GM19351 (cell line): ENCODE measurements at regions not wholly inside any gene's neighbourhood (a gene's known extent, or its start where the extent isn't known, plus 50 kb on each side); places are given as distances from the start of the nearest gene placed in this dataset.

Experiments
- ATAC-seq: cut with Tn5 transposase; IDR thresholded peaks from one replicate; pipeline ENCODE4 v1.9.1; 2021; ENCODE audit warnings: mild to moderate bottlenecking, moderate library complexity; ENCODE audit not compliant: unreplicated experiment

DNA sequence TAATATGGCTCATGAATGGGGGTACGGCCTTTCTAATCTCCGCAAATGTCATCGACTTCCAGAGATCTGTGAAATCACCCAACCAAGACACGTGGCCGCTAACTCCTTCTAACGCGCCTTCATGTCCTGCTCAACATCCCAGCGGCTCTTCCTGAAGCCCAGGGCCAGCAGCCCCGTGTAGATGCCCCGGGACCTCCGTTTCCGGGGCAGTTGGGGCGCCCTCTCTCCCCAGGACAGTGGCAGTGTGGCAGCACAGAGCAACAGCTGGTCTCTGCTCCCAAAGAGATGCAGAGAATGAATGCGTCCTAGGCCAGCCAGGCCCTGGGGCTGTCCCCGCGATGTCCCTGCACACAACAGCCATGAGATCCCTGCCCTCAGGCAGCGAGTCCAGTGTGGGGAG is 153.5 kb downstream of the RBFOX3 start:
- no peak for ATAC-seq

DNA sequence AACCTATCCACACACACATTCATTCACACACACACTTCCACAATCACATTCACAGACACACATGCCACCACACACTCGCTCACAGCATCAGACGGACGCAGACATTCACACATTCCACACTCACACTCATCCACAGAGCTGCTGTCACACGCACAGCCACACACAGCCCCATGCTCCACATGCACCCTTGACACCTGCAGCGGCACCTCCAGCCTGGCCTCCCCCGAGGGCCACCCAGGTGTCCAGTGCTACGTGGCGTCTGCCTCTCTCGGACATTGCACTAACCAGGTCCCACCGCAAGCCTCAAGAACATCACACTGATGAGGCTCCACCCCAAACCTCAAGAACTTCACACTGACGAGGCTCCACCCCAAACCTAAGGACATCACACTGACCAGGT is 155.2 kb downstream of the RBFOX3 start:
- ATAC-seq = no peak

DNA sequence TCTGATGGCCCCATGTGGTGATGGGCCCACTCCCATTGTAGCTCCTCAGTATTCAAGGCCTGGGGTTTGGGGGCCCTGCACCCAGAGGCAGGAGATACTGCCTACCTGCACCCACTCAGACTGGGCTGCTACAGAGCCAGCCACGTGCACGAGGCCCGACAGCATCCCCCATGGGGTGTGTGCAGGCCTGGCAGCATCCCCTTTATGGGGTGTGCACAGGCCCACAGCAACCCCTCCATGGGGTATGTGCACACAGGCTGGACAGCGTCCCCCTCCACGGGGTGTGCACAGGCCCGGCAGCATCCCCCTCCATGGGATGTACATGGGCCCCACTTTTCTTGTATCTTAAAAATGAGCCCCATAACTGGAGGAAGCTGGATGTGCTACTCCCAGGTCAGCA is 156.0 kb downstream of the RBFOX3 start:
- ATAC-seq = no peak

DNA sequence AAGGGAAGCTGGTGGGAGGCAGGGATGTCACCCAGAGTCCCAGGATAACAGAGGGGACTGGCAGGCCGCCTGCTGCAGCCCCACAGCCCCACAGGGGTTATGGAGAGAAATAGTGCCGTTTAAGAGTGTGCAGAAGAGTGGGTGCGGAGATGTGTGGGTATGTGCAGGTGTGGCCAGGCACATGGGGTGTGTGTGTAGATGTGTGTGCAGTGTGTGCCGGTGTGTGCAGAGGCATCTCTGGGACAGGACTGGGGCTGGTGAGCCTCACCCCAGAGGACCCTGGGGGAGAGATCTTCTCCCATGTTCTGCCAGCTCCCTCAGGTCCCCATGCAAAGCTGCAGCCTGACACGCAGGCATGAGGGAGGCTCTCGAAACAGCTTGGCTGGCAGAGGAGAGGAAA is 157.4 kb downstream of the RBFOX3 start:
- no peak for ATAC-seq

DNA sequence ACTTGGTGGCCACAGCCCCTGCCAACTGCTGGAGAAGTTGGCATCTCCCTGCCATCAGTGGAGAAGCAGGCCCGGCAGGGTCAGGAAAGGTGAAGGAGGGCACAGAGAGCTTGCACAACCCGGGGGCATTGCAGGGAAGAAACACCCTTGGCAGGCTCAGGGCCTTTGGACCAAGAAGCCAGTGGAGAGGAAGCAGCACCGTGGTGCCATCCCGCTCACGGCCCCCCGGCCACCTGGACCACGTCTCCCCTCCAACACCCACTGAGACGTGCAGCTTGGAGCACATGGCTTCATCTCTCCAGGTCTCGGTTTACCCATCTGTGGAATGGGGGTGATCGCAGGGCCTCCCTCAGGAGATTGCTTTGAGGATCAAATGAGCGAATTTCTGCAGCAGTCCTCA is 158.1 kb downstream of the RBFOX3 start:
- ATAC-seq = no peak

DNA sequence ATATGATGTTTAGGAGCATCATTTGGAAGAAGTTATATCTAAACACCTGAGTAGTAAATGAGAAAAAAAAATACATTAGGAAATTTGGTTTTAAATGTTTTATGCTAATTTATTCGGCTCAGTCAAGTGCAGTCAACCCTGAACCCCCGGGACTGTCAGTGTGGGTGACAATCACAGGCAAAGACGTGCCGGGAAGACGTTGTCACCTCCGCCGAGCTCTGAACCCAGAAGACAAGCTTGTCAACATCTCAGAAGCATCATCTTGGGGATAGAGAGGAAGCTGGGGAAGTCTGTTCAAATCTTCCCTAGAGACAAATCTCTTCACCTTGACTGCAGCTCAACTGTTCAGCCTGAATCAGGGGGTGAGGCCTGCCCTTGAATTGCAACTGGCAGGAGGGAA is 159.7 kb downstream of the RBFOX3 start:
- no peak for ATAC-seq

DNA sequence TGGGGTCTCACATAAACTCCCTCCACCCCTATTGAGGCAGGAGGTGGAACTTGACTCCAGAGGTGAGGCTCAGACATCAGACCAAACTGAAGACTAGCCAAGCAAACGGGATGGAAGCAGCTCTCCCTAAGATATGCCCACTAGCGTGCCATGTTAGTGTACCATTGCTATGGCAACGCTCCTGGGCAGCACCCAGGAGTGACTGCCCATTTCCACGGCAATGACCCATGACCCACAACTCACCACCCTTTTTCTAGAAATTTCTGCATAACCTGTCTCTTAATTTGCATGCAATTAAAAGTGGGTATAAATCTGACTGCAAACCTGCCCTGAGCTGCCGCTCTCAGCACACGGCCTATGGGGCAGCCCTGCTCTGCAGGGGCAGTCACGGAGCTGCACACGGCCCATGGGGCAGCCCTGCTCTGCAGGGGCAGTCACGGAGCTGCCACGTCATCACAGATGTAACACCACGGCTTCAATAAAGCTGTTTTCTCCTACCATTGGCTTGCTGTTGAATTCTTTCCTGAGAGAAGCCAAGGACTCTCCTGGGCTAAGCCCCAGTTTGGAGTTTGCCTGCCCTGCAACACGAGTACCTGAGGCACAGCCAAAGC is 164.3 kb downstream of the RBFOX3 start:
- ATAC-seq = no peak

DNA sequence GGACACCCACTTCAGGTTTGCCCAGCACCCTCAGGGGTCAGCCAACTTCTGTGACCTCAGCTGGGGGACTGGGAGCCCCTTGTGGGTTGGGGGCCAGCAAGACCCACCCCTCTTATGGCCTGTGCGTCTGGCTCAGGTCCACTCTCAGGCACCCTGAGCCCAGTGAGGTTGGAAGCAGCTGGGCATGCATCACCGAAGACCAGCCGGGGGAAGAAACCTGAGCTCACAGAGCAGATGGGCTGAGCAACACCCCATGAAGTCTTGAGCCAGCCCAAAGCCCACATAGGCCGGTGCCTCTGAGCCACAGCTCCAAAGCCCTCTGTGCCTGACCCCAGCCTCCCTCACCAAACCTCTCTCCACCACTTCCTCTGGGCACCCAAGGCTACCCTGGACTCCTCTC is 166.7 kb downstream of the RBFOX3 start:
- ATAC-seq = no peak

DNA sequence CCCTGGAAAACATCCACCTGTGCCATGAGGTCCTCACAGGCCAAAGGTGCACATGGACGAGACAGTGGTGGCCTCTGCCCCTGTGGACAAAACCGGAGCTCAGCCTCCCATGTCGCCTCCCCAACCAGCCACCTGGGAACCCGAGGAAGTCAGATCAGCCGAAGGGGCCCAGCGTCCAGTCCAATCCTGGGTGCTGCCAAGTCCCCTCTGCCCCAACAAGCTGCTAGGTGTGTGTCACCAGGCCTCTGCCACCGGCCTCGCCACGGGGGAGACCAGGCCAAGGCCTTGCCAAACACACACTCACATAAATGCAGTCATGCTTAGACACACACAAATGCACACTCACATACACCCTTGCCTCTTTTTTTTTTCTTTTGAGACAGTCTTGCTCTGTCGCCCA is 167.8 kb downstream of the RBFOX3 start:
- no peak for ATAC-seq

DNA sequence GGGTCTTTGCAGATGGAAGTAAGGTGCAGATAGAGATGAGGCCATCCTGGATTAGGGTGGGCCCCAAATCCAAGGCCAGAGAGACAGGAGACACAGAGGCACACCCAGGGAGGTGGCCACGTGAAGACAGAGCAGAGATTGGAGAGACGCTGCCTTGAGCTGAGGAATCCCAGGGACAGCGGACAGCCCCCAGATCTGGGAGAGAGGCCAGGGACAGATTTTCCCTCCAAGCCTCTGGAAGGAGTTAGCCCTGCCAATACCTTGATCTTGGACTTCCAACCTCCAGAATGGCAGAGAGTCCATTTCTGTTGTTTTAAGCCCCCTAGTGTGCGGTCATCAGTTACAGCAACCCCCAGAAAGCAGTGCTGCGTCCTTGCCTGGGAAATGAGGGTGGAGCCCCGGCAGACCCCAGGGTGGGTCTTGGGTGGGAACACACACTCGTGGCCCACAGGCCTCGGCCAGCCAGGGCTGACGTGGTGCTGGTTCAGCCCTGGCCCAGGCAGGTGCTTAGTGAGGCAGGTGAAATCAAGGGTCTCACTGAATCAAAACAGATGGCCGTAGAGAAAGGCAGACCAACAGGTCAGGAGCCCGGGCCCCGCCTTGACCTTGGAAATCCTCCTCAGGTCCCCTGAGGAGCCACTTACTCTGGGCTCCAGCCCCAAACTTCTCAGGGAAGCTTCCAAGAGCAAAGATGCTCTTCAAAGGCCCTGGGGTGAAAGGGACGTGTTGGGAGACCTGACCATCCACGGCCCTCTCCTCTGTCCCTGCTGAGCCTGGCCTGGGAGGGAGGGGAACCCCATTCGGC is 169.3 kb downstream of the RBFOX3 start:
- no peak for ATAC-seq

DNA sequence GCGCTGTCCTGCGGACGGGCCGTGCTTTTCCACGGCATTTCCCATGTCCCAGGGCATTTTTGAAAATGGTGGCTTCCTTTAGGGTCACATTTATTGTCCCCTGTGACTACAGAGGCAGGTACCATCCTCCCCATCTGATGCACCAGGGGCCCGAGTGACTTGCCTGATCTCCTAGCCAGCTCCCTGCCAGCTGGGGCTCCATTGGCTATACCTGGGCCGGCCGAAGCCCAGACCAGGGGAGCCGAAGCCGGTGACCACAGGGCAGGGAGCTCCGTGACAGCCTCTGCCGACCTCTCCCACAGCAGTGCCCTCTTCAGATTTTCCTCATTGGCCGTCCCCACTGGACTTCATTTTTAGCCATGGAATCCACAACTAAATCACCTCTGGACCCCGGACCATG is 170.6 kb downstream of the RBFOX3 start:
- ATAC-seq = no peak

DNA sequence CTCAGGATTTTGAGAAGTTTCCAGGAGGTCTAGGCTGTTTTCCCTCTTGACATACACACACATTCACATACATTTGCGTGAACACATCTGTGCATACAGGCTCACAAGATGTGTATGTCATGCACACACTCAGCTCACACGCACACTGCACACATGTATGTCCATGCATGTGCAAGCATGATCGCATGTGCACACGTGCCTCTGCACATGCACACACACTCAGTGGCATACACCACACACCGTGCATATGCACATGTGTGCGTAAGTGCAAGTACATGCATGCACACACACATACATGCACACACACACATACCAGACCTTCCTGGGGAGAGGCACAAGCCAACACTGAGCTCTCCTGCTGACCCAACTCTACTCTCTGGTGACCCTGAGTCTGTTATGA is 171.4 kb downstream of the RBFOX3 start:
- ATAC-seq = no peak

DNA sequence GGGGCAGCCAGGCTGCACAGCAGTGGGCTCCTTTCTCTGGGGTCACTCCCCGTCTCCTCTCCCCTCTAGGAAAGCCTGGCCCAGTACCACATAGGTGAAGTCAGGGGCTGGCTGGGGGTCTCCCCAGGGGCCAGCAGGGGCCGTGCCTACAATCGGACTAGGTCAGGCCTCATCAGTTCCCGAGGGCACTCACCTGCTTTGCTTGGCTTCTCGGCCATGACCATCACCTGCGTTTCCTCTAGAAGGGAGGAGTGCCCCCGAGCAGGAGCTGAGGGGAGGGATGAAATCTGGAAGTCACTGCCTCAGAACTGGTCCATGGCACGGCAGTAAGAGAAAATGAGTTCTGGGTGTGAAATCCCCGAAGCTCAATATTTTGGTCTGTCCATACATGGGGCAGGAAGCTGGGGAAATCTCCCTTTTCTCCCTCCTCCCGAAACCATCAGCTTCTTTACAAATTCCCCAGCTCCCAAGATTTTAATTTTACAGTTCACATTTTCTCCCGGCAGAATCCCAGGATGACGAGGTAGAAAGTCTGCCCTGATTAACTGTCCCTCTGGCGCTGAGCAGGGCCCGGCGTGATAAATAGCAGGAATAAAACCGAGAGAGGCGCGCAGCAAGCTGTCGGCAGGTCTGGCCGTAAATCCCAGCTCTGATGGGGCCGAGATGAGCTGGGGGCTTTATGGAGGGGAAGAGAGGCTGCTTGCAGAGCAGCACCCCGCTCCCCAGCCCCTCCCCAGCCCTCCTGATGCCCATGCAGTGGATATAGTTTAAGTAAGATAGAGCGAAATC is 172.1 kb downstream of the RBFOX3 start:
- no peak for ATAC-seq

DNA sequence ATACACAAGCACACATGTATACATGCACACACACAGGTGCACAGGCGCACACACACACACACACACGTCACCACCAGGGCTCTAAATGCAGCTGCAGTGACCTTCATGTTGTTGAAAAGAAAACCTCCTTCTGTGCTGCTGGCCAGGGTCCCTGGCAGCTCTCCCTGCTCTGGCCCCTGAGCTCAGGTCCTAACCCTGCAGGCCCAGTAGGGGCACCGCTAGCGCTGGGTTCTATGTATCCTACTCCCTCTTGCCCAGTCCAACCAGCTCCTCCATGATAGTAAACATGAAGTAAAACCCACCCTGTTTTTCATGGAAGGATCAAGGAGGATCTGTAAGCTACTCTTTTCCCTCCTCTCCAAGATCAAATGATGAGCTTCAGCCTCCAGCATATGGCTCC is 172.8 kb downstream of the RBFOX3 start:
- no peak for ATAC-seq

DNA sequence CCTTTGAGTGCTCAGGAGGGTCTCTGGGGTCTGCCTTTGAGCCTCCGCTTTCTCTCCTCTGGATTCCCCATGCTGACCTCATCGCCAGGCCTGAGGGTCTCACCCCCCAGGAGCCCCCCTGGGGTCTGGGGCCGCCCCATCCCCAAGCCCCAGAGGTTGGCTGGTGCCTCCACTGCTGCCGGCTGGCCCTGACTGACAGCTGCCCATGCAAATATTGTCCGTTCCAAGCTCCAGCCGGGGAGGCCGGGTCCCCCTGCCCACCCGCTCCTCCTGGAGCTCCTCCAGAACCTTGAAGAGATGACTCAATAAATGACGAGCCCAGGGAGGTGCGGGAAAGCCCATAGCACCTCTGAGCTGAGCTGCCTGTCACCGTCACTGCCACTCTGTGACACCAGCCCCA is 173.8 kb downstream of the RBFOX3 start:
- ATAC-seq = no peak

DNA sequence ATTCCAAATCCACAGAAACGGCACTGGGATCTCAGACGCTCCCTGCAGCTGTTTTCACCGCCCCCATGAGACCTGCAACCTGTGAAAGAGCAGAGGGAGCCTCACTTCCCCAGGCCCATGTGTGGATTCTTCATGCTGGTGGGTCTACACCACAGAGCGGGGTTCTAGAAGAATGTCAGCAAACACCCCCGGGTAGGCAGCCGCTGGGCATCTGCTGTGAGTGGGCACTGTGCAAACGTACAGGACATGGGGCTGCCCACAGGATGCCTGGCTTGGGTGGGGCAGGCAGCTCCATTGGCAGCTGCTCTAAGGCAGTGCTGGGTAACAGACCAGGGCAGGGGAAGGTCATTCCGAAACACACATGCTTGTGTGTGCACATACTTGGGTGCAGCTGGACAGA is 174.9 kb downstream of the RBFOX3 start:
- ATAC-seq = no peak

DNA sequence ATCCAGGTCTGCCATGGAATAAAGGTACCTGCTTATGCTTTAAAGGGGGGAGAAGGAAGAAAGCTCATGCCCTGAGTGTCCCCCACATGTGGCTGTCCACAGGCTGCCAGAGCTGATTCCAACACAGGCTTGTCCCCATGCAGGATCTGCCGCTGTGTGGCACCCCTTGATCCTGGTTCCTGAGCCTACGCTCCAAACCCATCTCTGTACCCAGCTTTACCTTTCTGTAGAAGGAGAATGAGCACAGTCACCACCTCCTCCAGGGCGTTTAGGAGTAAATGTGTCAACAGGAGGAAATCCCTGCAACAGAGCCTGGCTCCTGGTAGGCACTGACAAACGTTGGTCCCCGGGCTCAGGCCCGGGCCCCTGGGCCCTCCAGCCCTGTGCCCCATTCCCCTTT is 175.6 kb downstream of the RBFOX3 start:
- no peak for ATAC-seq

DNA sequence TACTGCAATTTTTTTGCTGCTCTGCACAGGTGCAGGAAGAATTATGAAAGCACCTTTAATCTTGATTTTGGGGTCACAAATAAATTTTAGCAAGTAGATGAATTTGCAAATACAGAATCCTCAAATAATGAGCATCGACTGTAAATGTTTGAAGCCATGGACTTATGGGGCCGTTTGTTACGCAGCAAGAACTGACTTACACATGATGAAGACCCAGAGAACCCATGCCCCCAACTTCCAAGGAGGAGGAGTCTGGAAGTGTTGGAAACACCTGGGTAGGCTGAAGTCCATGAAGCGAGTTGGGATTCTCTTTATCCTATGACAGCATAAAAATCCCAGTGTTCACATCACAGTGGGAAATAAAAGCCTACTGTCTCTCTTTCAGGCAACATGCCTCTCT is 176.6 kb downstream of the RBFOX3 start:
- no peak for ATAC-seq

DNA sequence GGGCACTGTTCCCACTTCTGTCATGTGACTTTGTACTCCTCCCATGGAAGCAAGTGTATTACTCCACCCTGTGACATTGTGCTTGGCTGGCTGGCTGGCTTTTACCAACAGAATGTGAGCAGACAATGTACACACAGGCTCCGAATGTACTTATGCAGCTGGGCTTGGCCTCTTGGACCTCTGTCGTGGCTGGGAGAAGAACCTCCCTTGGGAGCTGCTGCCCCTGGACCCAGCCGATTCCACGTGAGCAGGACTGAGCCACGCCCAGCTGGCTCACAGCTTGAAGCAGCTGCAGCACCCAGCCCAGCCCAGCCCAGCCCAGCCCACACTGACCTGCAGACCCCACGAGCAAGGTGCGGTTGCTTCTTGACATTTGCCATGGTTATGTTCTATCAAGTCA is 177.5 kb downstream of the RBFOX3 start:
- ATAC-seq = no peak

DNA sequence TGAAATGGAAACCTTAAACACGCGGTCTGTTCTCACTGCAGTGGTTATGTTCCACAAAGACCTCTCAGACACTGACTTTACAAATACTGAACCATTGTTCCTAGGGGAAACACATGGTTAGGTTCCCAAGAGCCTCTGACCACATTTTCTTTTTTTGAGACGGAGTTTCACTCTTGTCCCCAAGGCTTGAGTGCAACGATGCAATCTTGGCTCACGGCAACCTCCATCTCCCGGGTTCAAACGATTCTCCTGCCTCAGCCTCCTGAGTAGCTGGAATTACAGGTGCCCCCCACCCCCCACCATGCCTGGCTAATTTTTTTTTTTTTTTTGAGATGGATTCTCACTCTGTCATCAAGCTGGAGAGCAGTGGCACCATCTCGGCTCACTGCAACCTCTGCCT is 179.7 kb downstream of the RBFOX3 start:
- no peak for ATAC-seq

DNA sequence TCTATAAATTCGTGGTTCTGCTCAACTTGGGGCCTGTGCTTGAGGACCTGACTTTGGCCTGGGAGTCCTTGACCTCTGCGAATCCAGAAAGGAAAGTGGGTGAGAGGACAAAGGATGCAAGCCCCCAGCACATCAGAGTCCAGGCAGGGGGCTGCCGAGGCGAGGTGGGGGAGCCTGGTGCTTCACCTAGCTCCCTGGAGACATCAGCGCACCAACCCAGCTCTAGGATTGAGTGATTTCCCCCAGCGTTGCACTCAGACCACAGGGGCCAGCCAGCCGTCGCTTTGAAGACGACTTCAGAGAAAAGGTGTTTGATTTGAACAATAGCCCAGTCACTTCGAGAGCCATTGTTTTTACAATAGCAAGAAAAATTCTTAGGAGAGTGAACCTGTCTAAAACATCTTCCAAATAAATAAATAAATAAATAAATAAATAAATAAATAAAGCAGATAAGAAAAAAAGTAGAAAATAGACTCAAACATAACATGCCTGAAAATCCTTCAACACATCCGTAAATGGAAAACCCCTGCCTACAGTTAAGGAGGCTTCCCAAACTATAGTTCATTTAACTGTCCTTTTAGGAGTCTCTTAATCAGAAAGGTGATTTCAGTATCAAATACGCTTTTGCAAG is 180.9 kb downstream of the RBFOX3 start:
- ATAC-seq = no peak

DNA sequence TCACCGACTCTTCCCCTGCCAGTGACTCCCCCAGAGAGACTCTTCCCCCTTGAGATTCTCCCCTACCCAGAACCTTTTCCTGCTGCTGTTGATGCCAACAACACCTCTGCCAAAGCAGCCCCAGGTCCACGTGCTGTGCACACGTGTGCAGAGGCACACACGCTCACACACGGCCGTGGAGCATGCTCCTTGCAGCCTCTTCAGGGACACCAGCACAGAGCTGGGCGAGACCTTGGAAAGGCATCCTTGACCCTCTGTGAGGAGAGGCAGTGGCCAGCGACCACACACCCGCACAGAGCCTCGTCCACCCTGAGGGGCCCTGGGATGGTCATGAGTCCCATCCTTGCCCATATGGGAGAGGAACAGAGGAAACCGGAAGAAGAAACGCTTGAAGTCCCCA is 181.9 kb downstream of the RBFOX3 start:
- no peak for ATAC-seq
